H1 (cell line): ENCODE measurements at regions not wholly inside any gene's neighbourhood (a gene's known extent, or its start where the extent isn't known, plus 50 kb on each side); places are given as distances from the start of the nearest gene placed in this dataset.

ENCODE experiments used
- BCL11A ChIP-seq, 2 experiments: IDR thresholded peaks; one replicate each; pipeline ENCODE4 v1.6.1; 2011; ENCODE audit warnings: low read depth in 2 of 2, low read length in 2 of 2, mild to moderate bottlenecking in 2 of 2
- CEBPB ChIP-seq: IDR thresholded peaks from 2 replicates; pipeline ENCODE4 v1.6.1; 2012; ENCODE audit warnings: low read depth, low read length
- CREB1 ChIP-seq: IDR thresholded peaks from 2 replicates; pipeline ENCODE4 v1.6.1; 2012; ENCODE audit warnings: inconsistent platforms
- CTBP2 ChIP-seq: IDR thresholded peaks from 2 replicates; pipeline ENCODE4 v1.7.0; 2011; ENCODE audit warnings: borderline replicate concordance, mild to moderate bottlenecking, moderate library complexity, mixed read lengths, low read length; ENCODE audit not compliant: insufficient read depth, insufficient read length
- EGR1 ChIP-seq: IDR thresholded peaks from 2 replicates; pipeline ENCODE4 v1.6.1; 2011; ENCODE audit warnings: low read depth, low read length, borderline replicate concordance
- EP300 ChIP-seq, 2 experiments: IDR thresholded peaks; 1 replicate in 1 of 2; 2 replicates in 1 of 2; pipeline ENCODE4 v1.6.1; 2011 to 2012; ENCODE audit warnings: low read depth in 2 of 2, low read length in 2 of 2, mild to moderate bottlenecking in 2 of 2, borderline replicate concordance in 1 of 2, inconsistent platforms in 1 of 2, moderate library complexity in 1 of 2
- EZH2 ChIP-seq: fragments of 200-600 bp; sonication (generic); IDR thresholded peaks from 2 replicates; pipeline ENCODE4 v1.7.1; 2012; ENCODE audit warnings: low read depth, mild to moderate bottlenecking, moderate library complexity, low read length, inconsistent platforms; ENCODE audit not compliant: severe bottlenecking
- HDAC2 ChIP-seq, 2 experiments: fragments of 300-600 bp in 1 of 2; sonication (generic) in 1 of 2; IDR thresholded peaks; 2 replicates each; pipeline ENCODE4 v1.6.1; 2011 to 2012; ENCODE audit warnings: low read depth in 2 of 2, low read length in 2 of 2, mild to moderate bottlenecking in 2 of 2, moderate library complexity in 2 of 2, borderline replicate concordance in 1 of 2, inconsistent platforms in 1 of 2
- HDAC6 ChIP-seq: IDR thresholded peaks from one replicate; pipeline ENCODE4 v1.7.1; 2012; ENCODE audit warnings: low read depth, mild to moderate bottlenecking, inconsistent platforms, low read length, moderate library complexity
- JUN ChIP-seq: IDR thresholded peaks from 2 replicates; pipeline ENCODE4 v1.6.1; 2011; ENCODE audit warnings: low read depth, mild to moderate bottlenecking, improper control_type of control experiment, low read length
- JUND ChIP-seq: IDR thresholded peaks from 2 replicates; pipeline ENCODE4 v1.6.1; 2011; ENCODE audit warnings: mild to moderate bottlenecking, improper control_type of control experiment, low read length
- KDM5A ChIP-seq: fragments of 200-600 bp; IDR thresholded peaks from 2 replicates; pipeline ENCODE4 v1.7.1; 2012; ENCODE audit warnings: mild to moderate bottlenecking, low read length, inconsistent platforms, mixed read lengths
- NRF1 ChIP-seq: IDR thresholded peaks from 2 replicates; pipeline ENCODE4 v1.6.1; 2011; ENCODE audit warnings: mild to moderate bottlenecking, low read depth, low read length, improper control_type of control experiment
- POLR2AphosphoS5 ChIP-seq: IDR thresholded peaks from 2 replicates; pipeline ENCODE4 v1.6.1; 2011; ENCODE audit warnings: low read depth, low read length
- RFX5 ChIP-seq: IDR thresholded peaks from 2 replicates; pipeline ENCODE4 v1.6.1; 2011; ENCODE audit warnings: low read depth, low read length, improper control_type of control experiment, borderline replicate concordance
- RNF2 ChIP-seq: fragments of 200-900, 300-1000 bp; sonication (generic); IDR thresholded peaks from 2 replicates; pipeline ENCODE4 v1.7.1; 2016; ENCODE audit warnings: borderline replicate concordance, low read depth, mild to moderate bottlenecking, antibody characterized with exemption, low read length; ENCODE audit not compliant: poor library complexity, severe bottlenecking; ENCODE audit errors: missing control alignments
- RXRA ChIP-seq: IDR thresholded peaks from 2 replicates; pipeline ENCODE4 v1.6.1; 2011; ENCODE audit warnings: low read depth, mild to moderate bottlenecking, low read length, moderate library complexity; ENCODE audit not compliant: insufficient read depth
- SIRT6 ChIP-seq: IDR thresholded peaks from one replicate; pipeline ENCODE4 v1.7.1; 2012; ENCODE audit warnings: low read length, inconsistent platforms
- TCF12 ChIP-seq: IDR thresholded peaks from 2 replicates; pipeline ENCODE4 v1.6.1; 2011; ENCODE audit warnings: low read depth, mild to moderate bottlenecking, low read length
- ZNF274 ChIP-seq: IDR thresholded peaks from 2 replicates; pipeline ENCODE4 v1.7.0; 2012; ENCODE audit warnings: low read length, borderline replicate concordance; ENCODE audit errors: extremely low read depth
- TF ChIP-seq, protein P1 (sequence below): IDR thresholded peaks from 2 replicates; pipeline ENCODE4 v1.6.1; 2012; ENCODE audit warnings: inconsistent platforms
- TF ChIP-seq, protein P2 (sequence below): IDR thresholded peaks from 2 replicates; pipeline ENCODE4 v1.6.1; 2011; ENCODE audit warnings: low read length, improper control_type of control experiment

DNA sequence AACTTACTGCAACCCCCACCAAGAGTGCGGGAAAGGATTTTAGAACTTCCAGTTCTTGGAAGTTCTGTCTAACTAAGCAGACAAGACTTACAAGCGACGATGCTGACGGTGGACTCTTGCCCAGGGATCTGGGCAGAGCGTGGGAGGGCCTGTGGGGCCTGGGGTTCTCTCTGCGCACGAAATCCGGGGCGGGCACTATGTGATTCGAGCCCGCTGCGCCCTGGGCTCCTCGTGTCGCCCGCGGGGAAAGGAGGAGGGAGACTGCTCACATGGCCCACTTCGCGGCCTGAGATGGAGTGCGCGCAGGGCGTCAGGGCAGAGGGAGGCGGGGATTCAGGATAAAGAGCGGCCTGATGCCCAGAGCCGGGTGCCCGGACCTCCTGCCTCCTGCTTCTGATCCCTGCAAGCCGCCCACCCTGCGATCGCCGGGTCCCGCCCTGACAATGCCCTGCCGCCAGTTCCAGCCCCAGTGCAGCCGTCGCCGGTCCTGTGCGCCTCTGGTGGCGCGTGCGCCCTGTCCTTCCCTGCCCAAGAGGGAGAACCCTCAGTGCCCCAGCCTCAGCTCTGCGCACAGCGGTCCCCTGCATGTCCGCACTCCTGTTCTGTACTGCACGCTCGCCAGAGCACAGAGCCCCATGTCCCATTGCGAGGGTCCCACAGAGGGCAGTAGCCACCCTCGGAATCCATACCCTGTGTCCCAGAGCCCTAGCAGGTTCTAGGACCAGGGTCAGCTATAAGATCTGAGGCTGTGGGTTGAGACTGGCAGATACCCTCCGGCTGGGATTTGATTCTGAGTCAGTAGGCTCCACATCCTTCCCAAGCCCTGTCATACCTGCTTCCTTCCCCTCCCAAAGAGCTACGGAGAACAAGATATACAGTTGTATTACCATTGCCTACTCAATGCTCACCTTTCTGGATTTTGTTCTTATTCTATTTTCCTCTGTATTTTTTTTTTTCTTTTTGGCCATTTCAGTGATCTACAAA is 99.4 kb upstream of the TMEM106B start (continued):
- TF ChIP-seq HDAC2 (IDR thresholded peaks at IDR 0.05; ENCODE audit: borderline replicate concordance in 1 of 2, low read depth in 2 of 2, low read length in 2 of 2): 0 out of 4 replicates have a peak, but pooled peaks of 1 of the 2 experiments have one; percentile 16
- TF ChIP-seq TCF12: no peak
- TF ChIP-seq, protein P1, sequence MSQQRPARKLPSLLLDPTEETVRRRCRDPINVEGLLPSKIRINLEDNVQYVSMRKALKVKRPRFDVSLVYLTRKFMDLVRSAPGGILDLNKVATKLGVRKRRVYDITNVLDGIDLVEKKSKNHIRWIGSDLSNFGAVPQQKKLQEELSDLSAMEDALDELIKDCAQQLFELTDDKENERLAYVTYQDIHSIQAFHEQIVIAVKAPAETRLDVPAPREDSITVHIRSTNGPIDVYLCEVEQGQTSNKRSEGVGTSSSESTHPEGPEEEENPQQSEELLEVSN: peak; percentile 96
- no peak for TF ChIP-seq JUN
- no peak for TF ChIP-seq SIRT6
- no peak for TF ChIP-seq ZNF274
- no peak for TF ChIP-seq EZH2
- TF ChIP-seq CREB1: no peak
- no peak for TF ChIP-seq CTBP2
- no peak for TF ChIP-seq HDAC6
- TF ChIP-seq EP300 (IDR thresholded peaks at IDR 0.05; ENCODE audit: borderline replicate concordance in 1 of 2, low read depth in 2 of 2, low read length in 2 of 2): no peak
- TF ChIP-seq, protein P2, sequence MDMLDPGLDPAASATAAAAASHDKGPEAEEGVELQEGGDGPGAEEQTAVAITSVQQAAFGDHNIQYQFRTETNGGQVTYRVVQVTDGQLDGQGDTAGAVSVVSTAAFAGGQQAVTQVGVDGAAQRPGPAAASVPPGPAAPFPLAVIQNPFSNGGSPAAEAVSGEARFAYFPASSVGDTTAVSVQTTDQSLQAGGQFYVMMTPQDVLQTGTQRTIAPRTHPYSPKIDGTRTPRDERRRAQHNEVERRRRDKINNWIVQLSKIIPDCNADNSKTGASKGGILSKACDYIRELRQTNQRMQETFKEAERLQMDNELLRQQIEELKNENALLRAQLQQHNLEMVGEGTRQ: no peak
- no peak for TF ChIP-seq BCL11A (IDR thresholded peaks at IDR 0.05; ENCODE audit: low read depth in 2 of 2, low read length in 2 of 2)
- TF ChIP-seq RNF2: peak; percentile 47
- TF ChIP-seq NRF1: no peak
- no peak for TF ChIP-seq KDM5A
- TF ChIP-seq POLR2AphosphoS5: no peak
- TF ChIP-seq CEBPB: no peak
- TF ChIP-seq RXRA: no peak
- TF ChIP-seq EGR1: no peak
- no peak for TF ChIP-seq RFX5
- no peak for TF ChIP-seq JUND
